PC-9 (cell line): ENCODE measurements at regions not wholly inside any gene's neighbourhood (a gene's known extent, or its start where the extent isn't known, plus 50 kb on each side); places are given as distances from the start of the nearest gene placed in this dataset.
"Not testable (repeated sequence)": the region's sequence is repeated elsewhere in the genome, so short reads cannot be mapped to it uniquely, and the experiment has no call there.

Source experiments
- BruUV-seq: library from RNA; stranded (reverse); fragments of 400-500 nt; replicated peaks from 2 replicates; lab custom pipeline; 2021; lab: Mats Ljungman, UMichigan
- CTCF ChIA-PET: fragments of 300-600 bp; sonication (Branson Sonifier 250); formaldehyde crosslinking; loops from one replicate; lab custom pipeline; 2022; ENCODE audit warnings: antibody characterized with exemption; lab: Charles Lee
- POLR2A ChIA-PET: fragments of 300-600 bp; sonication (Branson Sonifier 250); formaldehyde crosslinking; loops from one replicate; lab custom pipeline; 2022; ENCODE audit warnings: antibody characterized with exemption; ENCODE audit not compliant: unreplicated experiment; lab: Charles Lee
- DNase-seq, 2 experiments: peaks; one replicate each; pipeline versions ENCODE4 v3.0.0 to v3.0.0-alpha.2; 2015 to 2022; ENCODE audit warnings: mixed read lengths in 1 of 2
- H2AFZ ChIP-seq: fragments of 200-600 bp; sonication (generic); 2 replicates; pipeline ENCODE4 v1.8.1; 2017; ENCODE audit warnings: antibody characterized with exemption
- H3F3A ChIP-seq: fragments of 200-600 bp; sonication (generic); 2 replicates; pipeline ENCODE4 v1.8.1; 2017; ENCODE audit warnings: antibody characterized with exemption, mild to moderate bottlenecking, low read depth; ENCODE audit not compliant: insufficient read depth
- H3K27ac ChIP-seq: fragments of 200-600 bp; sonication (generic); 2 replicates; pipeline ENCODE4 v1.6.1; 2016; ENCODE audit warnings: mixed run types
- H3K27me3 ChIP-seq: fragments of 200-600 bp; sonication (generic); 2 replicates; pipeline ENCODE4 v1.6.1; 2016; ENCODE audit warnings: low read depth, mixed run types; ENCODE audit not compliant: insufficient read depth
- H3K36me3 ChIP-seq: fragments of 200-600 bp; sonication (generic); 2 replicates; pipeline ENCODE4 v1.6.1; 2016; ENCODE audit warnings: low read depth, mixed run types
- H3K4me1 ChIP-seq: fragments of 200-600 bp; sonication (generic); replicated peaks from 2 replicates; pipeline ENCODE4 v1.6.1; 2016; ENCODE audit warnings: mixed run types; ENCODE audit not compliant: insufficient read depth
- H3K4me2 ChIP-seq: fragments of 200-600 bp; sonication (generic); 2 replicates; pipeline ENCODE4 v1.6.1; 2017; ENCODE audit warnings: mixed run types
- H3K4me3 ChIP-seq: fragments of 200-600 bp; sonication (generic); 2 replicates; pipeline ENCODE4 v1.6.1; 2016; ENCODE audit warnings: mixed run types
- H3K79me2 ChIP-seq: fragments of 200-600 bp; sonication (generic); 2 replicates; pipeline ENCODE4 v1.6.1; 2017; ENCODE audit warnings: low read depth, mixed run types
- H3K9me2 ChIP-seq: fragments of 200-600 bp; sonication (generic); 2 replicates; pipeline ENCODE4 v1.8.1; 2017; ENCODE audit warnings: mild to moderate bottlenecking; ENCODE audit not compliant: insufficient read depth
- H3K9me3 ChIP-seq: fragments of 200-600 bp; sonication (generic); 2 replicates; pipeline ENCODE4 v1.8.1; 2016; ENCODE audit warnings: low read depth; ENCODE audit not compliant: insufficient read depth
- H4K20me1 ChIP-seq: fragments of 200-600 bp; sonication (generic); 2 replicates; pipeline ENCODE4 v1.8.1; 2017; ENCODE audit not compliant: insufficient read depth
- intact Hi-C: fragments of 100-400 bp; cut with micrococcal nuclease; formaldehyde crosslinking; loops from one replicate; pipeline ENCODE4 v1.10.0; 2022; ENCODE audit not compliant: unreplicated experiment

DNA sequence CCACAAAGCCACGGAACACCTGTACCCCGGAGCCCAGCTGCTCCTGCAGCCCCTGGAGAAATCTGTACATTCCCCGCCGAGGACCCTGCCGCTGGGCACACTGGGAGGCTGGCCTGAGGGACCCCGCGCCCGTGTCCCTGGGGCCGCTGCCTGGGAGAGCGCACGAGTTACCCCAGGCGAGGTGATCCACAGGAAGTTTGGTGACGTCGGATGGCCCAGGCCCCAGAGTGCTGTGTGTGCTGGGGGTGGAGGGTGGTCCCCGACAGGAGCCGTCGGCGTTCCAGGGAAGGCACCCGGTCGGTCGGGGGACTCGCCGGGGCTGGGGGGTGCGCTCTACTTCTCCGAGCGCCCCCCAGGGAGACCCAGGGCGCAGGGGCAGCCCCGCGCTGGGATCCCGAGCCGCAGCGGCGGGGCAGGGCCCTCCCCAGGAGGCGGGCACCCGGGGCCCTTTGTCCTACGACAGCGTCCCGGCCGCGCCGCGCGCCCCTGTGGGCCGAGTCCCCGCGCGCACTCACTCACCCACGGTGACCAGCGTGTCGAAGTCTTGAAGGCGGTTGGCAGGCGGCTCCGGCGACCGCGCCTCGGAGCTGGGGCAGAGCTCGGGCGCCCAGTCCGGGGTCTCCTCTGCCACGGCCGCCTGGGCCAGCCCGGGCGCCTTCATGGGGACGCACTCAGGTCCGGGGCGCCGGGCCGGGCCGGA lies 129.5 kb upstream of the PRKX start:
- TSS peak; percentile 82 for BruUV-seq
- H3K27ac ChIP-seq, H3K79me2 ChIP-seq, H3K4me2 ChIP-seq, CTCF ChIA-PET, H3F3A ChIP-seq, H3K9me2 ChIP-seq, H2AFZ ChIP-seq, H3K4me1 ChIP-seq, H3K27me3 ChIP-seq, H3K36me3 ChIP-seq, H3K9me3 ChIP-seq, H4K20me1 ChIP-seq, POLR2A ChIA-PET, intact Hi-C loops: not testable (repeated sequence)
- H3K4me3 ChIP-seq: peak overlapping the region; percentile 45; the same call in 1 of the 2 replicates
- DNase-seq: peak in 1 of 2 experiments; percentile 4

DNA sequence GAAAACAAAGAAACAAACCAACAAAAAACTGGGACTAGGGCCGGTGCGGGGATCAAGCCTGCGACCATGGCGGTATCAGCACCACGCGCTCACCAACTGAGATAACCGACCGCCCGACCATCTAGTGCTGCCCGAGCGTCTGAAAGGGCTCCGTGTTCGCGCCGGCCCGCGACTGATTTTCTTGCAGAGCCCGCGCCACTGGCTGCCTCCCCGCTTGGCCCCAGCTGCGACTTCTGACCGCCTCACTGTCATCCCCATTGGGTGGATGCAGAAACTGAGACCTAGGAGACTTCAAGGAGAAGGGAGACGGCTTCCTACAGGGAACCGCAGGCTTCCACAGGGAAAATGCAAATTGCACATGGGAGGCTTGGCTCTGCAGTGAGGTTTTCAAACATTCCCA lies 125.3 kb upstream of the PRKX start:
- DNase-seq, H3K4me2 ChIP-seq, H3K4me1 ChIP-seq, H3K9me3 ChIP-seq, intact Hi-C loops, H3K9me2 ChIP-seq, H3K36me3 ChIP-seq, H4K20me1 ChIP-seq, BruUV-seq, H3K4me3 ChIP-seq, POLR2A ChIA-PET, H3K27me3 ChIP-seq, CTCF ChIA-PET, H3F3A ChIP-seq, H3K27ac ChIP-seq, H2AFZ ChIP-seq, H3K79me2 ChIP-seq: not testable (repeated sequence)

DNA sequence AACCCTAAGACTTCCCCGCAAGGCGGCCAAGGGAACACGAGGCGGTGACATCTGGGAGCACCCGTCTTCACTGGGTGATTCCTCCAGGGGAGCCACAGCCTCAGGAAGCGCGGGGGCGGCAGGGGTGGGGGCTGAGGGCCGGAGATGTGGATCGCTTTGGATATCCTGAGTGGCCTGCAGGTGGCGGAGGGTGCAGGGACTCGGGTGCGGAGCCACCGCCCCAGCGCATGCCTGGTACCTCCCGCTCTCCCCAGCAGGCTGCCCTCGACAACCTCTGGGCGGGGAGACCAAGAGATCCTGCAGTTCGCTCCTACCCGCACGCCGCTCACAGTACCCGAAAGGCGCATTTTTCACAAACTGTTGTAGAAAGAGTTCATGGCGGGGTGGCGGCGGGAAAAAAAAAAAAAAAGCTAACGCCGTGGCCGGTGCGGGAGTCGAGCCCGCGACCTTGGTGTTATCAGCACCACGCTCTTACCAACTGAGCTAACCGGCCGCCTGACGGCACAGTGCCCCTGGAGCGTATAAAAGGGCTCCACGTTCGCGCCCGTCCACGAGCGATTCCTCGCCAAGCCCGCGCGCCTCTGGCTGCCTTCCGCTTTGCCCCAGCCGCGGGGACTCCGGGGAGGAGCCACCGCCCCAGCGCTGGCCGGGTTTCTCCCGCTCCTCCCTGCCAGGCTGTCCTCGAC lies 124.7 kb upstream of the PRKX start:
- H3K4me3 ChIP-seq, H4K20me1 ChIP-seq, H3K4me2 ChIP-seq, H3K4me1 ChIP-seq, intact Hi-C loops, H3K9me3 ChIP-seq, BruUV-seq, H3K9me2 ChIP-seq, H3F3A ChIP-seq, CTCF ChIA-PET, H3K27ac ChIP-seq, H3K27me3 ChIP-seq, DNase-seq, H3K79me2 ChIP-seq, H2AFZ ChIP-seq, POLR2A ChIA-PET, H3K36me3 ChIP-seq: not testable (repeated sequence)

DNA sequence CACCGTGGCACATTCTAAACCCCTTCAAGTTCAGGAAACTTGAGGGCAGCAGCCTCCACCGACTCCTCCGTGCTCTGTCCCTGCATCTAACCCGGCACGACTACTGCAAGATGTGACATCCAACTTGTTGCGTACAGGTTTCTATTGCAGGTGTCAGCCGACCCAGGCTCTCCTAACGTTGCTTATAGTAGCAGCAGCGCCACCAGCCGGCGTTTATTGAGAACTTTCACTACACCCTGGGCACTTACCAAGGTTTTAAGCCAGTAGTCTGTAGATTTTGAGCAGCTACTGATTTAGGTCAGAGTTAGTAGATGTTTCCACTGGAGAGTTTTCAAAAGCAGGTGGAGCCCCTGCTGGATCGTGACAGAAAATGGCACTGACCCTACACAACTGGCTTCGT lies 123.8 kb upstream of the PRKX start:
- H2AFZ ChIP-seq, BruUV-seq, H3K27me3 ChIP-seq, H3K27ac ChIP-seq, H3K9me3 ChIP-seq, H3F3A ChIP-seq, POLR2A ChIA-PET, H3K79me2 ChIP-seq, DNase-seq, H3K9me2 ChIP-seq, H3K36me3 ChIP-seq, H3K4me3 ChIP-seq, CTCF ChIA-PET, H4K20me1 ChIP-seq, intact Hi-C loops, H3K4me1 ChIP-seq, H3K4me2 ChIP-seq: not testable (repeated sequence)

DNA sequence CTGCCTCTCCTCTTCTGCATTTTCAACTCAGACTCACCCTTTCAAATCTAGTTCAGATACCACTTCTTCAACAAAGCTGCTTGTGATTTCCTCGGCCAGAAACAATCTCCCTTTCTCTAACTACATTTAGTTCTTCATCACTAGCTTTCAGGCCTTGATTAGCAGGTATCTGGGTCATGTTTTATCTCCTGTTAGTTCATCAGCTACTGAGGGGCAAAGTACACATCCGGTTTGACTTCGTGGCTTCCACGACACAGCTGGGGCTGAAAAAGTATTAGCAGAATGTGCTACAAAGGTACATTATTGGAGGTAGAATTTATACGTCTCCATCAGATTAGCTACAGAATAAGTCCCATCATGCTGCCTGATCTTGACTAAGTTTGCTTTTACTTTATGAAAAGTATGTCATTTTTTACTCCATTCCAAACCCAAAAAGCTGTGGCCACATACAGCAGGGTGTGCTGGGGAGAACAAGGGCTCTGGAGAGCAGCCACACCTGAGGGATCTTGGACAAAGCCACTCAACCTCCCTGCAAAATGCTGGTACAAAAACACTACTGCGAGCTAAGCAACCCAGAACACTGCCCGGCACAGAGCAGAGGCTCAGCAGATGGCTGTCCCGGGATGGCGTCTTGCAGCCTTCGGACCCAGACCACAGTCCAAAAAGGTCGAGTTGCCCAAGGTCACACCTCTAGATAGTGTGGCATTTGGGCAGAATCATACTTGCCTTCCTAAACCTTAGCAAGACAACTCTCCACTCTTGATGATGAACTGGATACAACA lies 120.5 kb upstream of the PRKX start:
- H3K4me1 ChIP-seq, H3K27ac ChIP-seq, H3K9me3 ChIP-seq, CTCF ChIA-PET, H3K4me3 ChIP-seq, POLR2A ChIA-PET, H3K79me2 ChIP-seq, H2AFZ ChIP-seq, H3K4me2 ChIP-seq, H3K36me3 ChIP-seq, H3K27me3 ChIP-seq, intact Hi-C loops, DNase-seq, H3F3A ChIP-seq, BruUV-seq, H4K20me1 ChIP-seq, H3K9me2 ChIP-seq: not testable (repeated sequence)

DNA sequence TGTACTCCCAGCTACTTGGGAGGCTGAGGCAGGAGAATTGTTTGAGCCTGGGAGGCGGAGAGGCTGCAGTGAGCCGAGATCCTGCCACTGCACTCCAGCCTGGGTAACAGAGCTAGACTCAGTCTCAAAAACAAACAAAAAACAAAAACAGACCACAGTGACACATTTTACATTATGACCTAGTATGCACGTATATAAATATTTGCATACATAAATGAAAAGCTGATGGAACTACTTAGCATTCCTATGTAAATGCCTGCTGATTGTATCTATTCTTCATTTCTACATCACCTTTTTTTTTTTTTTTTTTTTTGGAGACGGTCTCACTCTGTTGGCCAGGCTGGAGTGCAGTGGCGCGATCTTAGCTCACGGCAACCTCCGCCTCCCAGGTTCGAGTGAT lies 116.6 kb upstream of the PRKX start:
- CTCF ChIA-PET, intact Hi-C loops, H3K79me2 ChIP-seq, H3K4me1 ChIP-seq, H3K27me3 ChIP-seq, H4K20me1 ChIP-seq, BruUV-seq, H3K4me3 ChIP-seq, H3K4me2 ChIP-seq, H2AFZ ChIP-seq, H3F3A ChIP-seq, POLR2A ChIA-PET, H3K9me2 ChIP-seq, H3K36me3 ChIP-seq, DNase-seq, H3K9me3 ChIP-seq, H3K27ac ChIP-seq: not testable (repeated sequence)

DNA sequence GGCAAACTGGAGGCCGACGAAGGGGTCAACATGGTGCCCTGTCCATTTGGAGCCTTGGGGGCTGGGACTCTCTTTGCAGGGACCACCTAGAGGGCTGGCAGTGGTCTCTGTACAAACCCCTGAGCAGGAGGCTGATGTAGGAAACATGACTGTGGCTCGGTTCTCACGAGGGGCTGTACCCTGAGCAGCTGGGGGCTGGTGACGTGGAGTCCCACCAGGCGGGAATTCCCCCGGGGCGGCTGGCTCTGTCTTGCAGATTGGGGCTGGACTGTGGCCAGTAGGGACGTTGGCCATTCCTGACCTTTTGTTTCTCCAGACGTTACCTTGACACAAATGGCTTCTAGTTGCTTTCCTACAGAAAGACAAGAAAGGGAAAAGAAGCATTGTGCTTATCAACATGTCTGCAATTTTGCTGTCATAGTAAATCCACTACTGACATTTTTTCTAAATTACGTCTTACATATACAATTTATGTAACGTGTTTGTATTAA lies 115.6 kb upstream of the PRKX start:
- H3K79me2 ChIP-seq, intact Hi-C loops, H3K27ac ChIP-seq, BruUV-seq, H3K4me3 ChIP-seq, POLR2A ChIA-PET, H3K4me2 ChIP-seq, DNase-seq, CTCF ChIA-PET, H3K9me2 ChIP-seq, H3K9me3 ChIP-seq, H3K27me3 ChIP-seq, H4K20me1 ChIP-seq, H2AFZ ChIP-seq, H3F3A ChIP-seq, H3K36me3 ChIP-seq, H3K4me1 ChIP-seq: not testable (repeated sequence)
